Panc1 (cell line): ENCODE measurements at regions not wholly inside any gene's neighbourhood (a gene's known extent, or its start where the extent isn't known, plus 50 kb on each side); places are given as distances from the start of the nearest gene placed in this dataset.

Source experiments
- POLR2AphosphoS5 ChIP-seq: IDR thresholded peaks from 2 replicates; pipeline ENCODE4 v1.6.1; 2012; ENCODE audit warnings: mild to moderate bottlenecking, low read depth, low read length, moderate library complexity
- TF ChIP-seq, protein P1 (sequence below): fragments of 450-650 bp; IDR thresholded peaks from 2 replicates; pipeline ENCODE4 v1.5.1; 2017; ENCODE audit warnings: mild to moderate bottlenecking

DNA sequence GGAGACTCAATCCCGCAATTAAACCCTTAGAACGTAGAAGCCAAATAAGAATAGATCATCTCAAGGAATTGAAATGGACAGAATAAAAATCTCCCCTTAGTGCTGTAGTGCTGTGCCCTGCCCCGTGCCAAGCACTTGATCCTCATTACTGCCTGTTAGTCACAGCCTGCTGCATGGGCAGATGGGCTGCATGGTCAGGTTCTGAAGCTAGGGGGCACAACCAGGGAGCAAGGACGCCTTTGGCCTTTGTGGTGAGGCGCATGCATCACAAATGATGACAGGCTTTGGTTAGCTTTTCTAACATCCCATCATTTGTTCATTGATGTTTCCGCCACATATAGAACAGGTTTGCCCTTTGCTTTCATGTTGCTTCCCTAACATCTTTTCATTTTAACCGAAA is 336.3 kb upstream of the ADAMTS9 start:
- TF ChIP-seq, protein P1, sequence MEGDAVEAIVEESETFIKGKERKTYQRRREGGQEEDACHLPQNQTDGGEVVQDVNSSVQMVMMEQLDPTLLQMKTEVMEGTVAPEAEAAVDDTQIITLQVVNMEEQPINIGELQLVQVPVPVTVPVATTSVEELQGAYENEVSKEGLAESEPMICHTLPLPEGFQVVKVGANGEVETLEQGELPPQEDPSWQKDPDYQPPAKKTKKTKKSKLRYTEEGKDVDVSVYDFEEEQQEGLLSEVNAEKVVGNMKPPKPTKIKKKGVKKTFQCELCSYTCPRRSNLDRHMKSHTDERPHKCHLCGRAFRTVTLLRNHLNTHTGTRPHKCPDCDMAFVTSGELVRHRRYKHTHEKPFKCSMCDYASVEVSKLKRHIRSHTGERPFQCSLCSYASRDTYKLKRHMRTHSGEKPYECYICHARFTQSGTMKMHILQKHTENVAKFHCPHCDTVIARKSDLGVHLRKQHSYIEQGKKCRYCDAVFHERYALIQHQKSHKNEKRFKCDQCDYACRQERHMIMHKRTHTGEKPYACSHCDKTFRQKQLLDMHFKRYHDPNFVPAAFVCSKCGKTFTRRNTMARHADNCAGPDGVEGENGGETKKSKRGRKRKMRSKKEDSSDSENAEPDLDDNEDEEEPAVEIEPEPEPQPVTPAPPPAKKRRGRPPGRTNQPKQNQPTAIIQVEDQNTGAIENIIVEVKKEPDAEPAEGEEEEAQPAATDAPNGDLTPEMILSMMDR: no peak
- TF ChIP-seq POLR2AphosphoS5: no peak
